Endothelial cell of umbilical vein (primary cell): ENCODE measurements at regions not wholly inside any gene's neighbourhood (a gene's known extent, or its start where the extent isn't known, plus 50 kb on each side); places are given as distances from the start of the nearest gene placed in this dataset.

ENCODE experiments used
- BruUV-seq: library from RNA; stranded (reverse); fragments of 400-500 nt; replicated peaks from 2 replicates; lab custom pipeline; 2021; lab: Mats Ljungman, UMichigan
- CTCF ChIA-PET: fragments of 300-600, 350-600 bp; sonication (Branson Sonifier 250); formaldehyde crosslinking; loops from one replicate; lab custom pipeline; 2021; ENCODE audit warnings: antibody characterized with exemption, inconsistent platforms; lab: Charles Lee
- POLR2A ChIA-PET: fragments of 300-600, 350-600 bp; sonication (Branson Sonifier 250); formaldehyde crosslinking; loops from one replicate; lab custom pipeline; 2021; ENCODE audit warnings: antibody characterized with exemption, inconsistent platforms; lab: Charles Lee
- DNase-seq: peaks from one replicate; pipeline ENCODE4 v3.0.0-alpha.2; 2011; ENCODE audit warnings: low read depth, low spot score
- FAIRE-seq: peaks from 2 replicates; lab custom pipeline; 2011; peaks lifted over from hg19 to GRCh38; lab: Jason Lieb, UNC
- H2AFZ ChIP-seq: 2 replicates; pipeline ENCODE4 v1.6.0; 2012; ENCODE audit warnings: low read depth, low read length, control low read depth, inconsistent platforms
- H3K27ac ChIP-seq: 2 replicates; pipeline ENCODE4 v1.5.1; 2011; ENCODE audit warnings: low read depth, mild to moderate bottlenecking, control low read depth, low read length, moderate library complexity; ENCODE audit not compliant: insufficient read depth
- H3K27me3 ChIP-seq, 2 experiments: 2 replicates each; pipeline versions ENCODE4 v1.6.0 to v1.6.1; 2011; ENCODE audit warnings: low read length in 2 of 2, mixed read lengths in 1 of 2; ENCODE audit not compliant: control insufficient read depth in 2 of 2, insufficient read depth in 2 of 2
- H3K36me3 ChIP-seq, 2 experiments: 2 replicates in 1 of 2; 3 replicates in 1 of 2; pipeline ENCODE4 v1.5.1; 2011; ENCODE audit warnings: low read length in 2 of 2, mild to moderate bottlenecking in 1 of 2, moderate library complexity in 1 of 2; ENCODE audit not compliant: control insufficient read depth in 2 of 2, insufficient read depth in 2 of 2; ENCODE audit errors: extremely low read depth in 1 of 2
- H3K4me1 ChIP-seq: 3 replicates; pipeline ENCODE4 v1.5.1; 2011; ENCODE audit warnings: mild to moderate bottlenecking, low read length; ENCODE audit not compliant: control insufficient read depth, insufficient read depth; ENCODE audit errors: extremely low read depth
- H3K4me2 ChIP-seq: 2 replicates; pipeline ENCODE4 v1.6.1; 2011; ENCODE audit warnings: low read length, control low read depth, mixed read lengths; ENCODE audit not compliant: insufficient read depth
- H3K4me3 ChIP-seq, 3 experiments: fragments of 200-600 bp in 1 of 3; sonication (generic), shearing (Covaris generic) in 1 of 3; replicated peaks in 1 of 3; 2 replicates each; pipeline ENCODE4 v1.5.1; 2011 to 2016; ENCODE audit warnings: control low read depth in 3 of 3, low read length in 3 of 3, mild to moderate bottlenecking in 2 of 3, inconsistent platforms in 1 of 3, low read depth in 1 of 3, moderate library complexity in 1 of 3; ENCODE audit not compliant: insufficient read depth in 1 of 3
- H3K79me2 ChIP-seq: 2 replicates; pipeline ENCODE4 v1.6.0; 2012; ENCODE audit warnings: low read length, inconsistent platforms; ENCODE audit not compliant: control insufficient read depth, insufficient read depth
- H3K9ac ChIP-seq: replicated peaks from 2 replicates; pipeline ENCODE3; 2011; ENCODE audit warnings: low read length, control low read depth; ENCODE audit not compliant: insufficient read depth; ENCODE audit errors: extremely low read depth
- H3K9me1 ChIP-seq: replicated peaks from 3 replicates; pipeline ENCODE4 v1.6.0; 2011; ENCODE audit warnings: mild to moderate bottlenecking, low read length; ENCODE audit not compliant: control insufficient read depth, insufficient read depth; ENCODE audit errors: extremely low read depth
- H3K9me3 ChIP-seq: replicated peaks from 2 replicates; pipeline ENCODE4 v1.5.1; 2012; ENCODE audit warnings: low read length, inconsistent platforms; ENCODE audit not compliant: control insufficient read depth, insufficient read depth
- H4K20me1 ChIP-seq: replicated peaks from 2 replicates; pipeline ENCODE3; 2011; ENCODE audit warnings: mild to moderate bottlenecking, low read length; ENCODE audit not compliant: control insufficient read depth, insufficient read depth; ENCODE audit errors: extremely low read depth
- EZH2 ChIP-seq: IDR thresholded peaks from 2 replicates; pipeline ENCODE4 v1.6.1; 2012; ENCODE audit warnings: borderline replicate concordance, low read depth, mild to moderate bottlenecking, moderate library complexity, low read length, inconsistent platforms; ENCODE audit not compliant: severe bottlenecking
- FOS ChIP-seq: IDR thresholded peaks from 2 replicates; pipeline ENCODE4 v1.6.1; 2011; ENCODE audit warnings: mild to moderate bottlenecking, low read length, moderate library complexity, borderline replicate concordance; ENCODE audit not compliant: insufficient read depth
- GATA2 ChIP-seq: IDR thresholded peaks from 2 replicates; pipeline ENCODE4 v1.7.0; 2011; ENCODE audit warnings: low read depth, mild to moderate bottlenecking, moderate library complexity, mixed read lengths, low read length; ENCODE audit not compliant: insufficient read length, insufficient read depth
- JUN ChIP-seq: IDR thresholded peaks from 2 replicates; pipeline ENCODE4 v1.6.1; 2011; ENCODE audit warnings: borderline replicate concordance, low read depth; ENCODE audit not compliant: insufficient read length, insufficient read depth
- MYC ChIP-seq: IDR thresholded peaks from one replicate; pipeline ENCODE4 v1.6.1; 2011; ENCODE audit warnings: mild to moderate bottlenecking, low read depth, low read length
- POLR2A ChIP-seq: IDR thresholded peaks from 2 replicates; pipeline ENCODE4 v1.6.1; 2012; ENCODE audit warnings: low read depth, mild to moderate bottlenecking, control low read depth, low read length
- POLR2AphosphoS5 ChIP-seq: IDR thresholded peaks from 2 replicates; pipeline ENCODE4 v1.6.1; 2012; ENCODE audit warnings: low read depth, mild to moderate bottlenecking, control low read depth, low read length, moderate library complexity; ENCODE audit not compliant: insufficient read depth
- dilution Hi-C: fragments of 300-500 bp; cut with MboI; formaldehyde crosslinking; loops from one replicate; pipeline ENCODE4 v1.15.0; 2019; ENCODE audit warnings: low sequenced_read_pairs; ENCODE audit not compliant: extremely low pct_ligation_motif_present
- intact Hi-C: fragments of 100-400 bp; cut with micrococcal nuclease; formaldehyde crosslinking; loops from one replicate; pipeline ENCODE4 v1.10.0; 2022
- TF ChIP-seq, protein P1 (sequence below): IDR thresholded peaks from 2 replicates; pipeline ENCODE4 v1.6.1; 2011; ENCODE audit not compliant: insufficient read depth, insufficient read length
- TF ChIP-seq, protein P2 (sequence below), 2 donors: IDR thresholded peaks; 1 replicate in 1 of 2; 2 replicates in 1 of 2; pipeline ENCODE4 v1.5.1; 2011; ENCODE audit warnings: low read length in 2 of 2, mild to moderate bottlenecking in 2 of 2, moderate library complexity in 2 of 2, control low read depth in 1 of 2, inconsistent platforms in 1 of 2, low read depth in 1 of 2; ENCODE audit not compliant: insufficient read depth in 1 of 2; ENCODE audit errors: extremely low read depth in 1 of 2

DNA sequence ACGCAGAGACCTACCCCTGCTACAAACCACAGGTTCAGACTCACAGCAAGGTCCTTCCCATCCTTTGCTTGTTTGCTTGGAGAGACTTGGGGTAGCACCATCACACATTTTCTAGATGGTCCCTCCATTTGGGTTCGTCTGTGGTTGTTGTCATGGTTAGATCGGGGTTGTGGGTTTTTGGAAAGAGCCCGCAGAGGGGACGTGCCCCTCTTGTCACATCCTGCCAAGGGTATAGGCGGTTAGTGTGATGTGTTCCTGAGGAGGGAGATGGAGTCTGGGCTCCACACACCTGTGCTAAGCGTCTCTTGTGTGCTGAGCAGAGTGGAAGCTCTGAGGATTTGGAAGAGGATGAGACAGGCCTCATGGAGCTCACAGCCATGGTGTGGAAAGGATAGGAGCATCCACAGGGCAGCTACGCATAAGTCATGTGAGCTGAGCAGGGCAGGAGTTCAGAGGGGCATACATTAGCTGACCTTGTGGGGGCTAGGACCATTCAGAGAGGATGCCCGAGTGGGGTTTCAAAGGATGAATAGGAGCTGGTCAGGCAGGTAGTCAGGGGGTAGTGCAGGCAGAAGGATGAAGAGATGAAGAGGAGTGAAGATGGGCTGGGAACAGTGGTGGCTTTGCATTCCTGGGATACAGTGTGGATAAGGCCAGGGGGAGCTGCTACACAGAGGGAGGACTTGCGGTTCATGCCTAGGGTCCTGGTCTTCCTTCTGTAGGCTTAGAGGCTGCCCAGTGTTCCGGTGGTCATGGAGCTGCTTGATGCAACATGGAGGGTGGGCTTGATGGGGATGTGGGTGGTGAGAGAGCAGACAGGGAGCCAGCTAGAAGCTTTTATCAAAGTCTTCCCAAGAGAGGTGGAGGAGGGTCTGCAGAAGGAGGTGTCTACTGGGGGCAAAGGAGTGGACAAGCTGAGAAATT, 62.9 kb downstream of the ACKR3 start:
- no TSS peak for BruUV-seq
- Histone ChIP-seq H3K27ac (no peak overlapping the region), H3K4me1 (no peaks in the 10 kb centered on the region), H3K4me3 (no peak overlapping the region), H3K79me2 (no peaks in the 10 kb centered on the region), H3K4me2 (no peak overlapping the region), H4K20me1 (no peaks in the 10 kb centered on the region), H3K9me1 (no peaks in the 10 kb centered on the region), H3K36me3 (no peaks in the 10 kb centered on the region), H3K9ac (no peak overlapping the region), H3K27me3 (no peaks in the 10 kb centered on the region), H2AFZ (no peak overlapping the region), H3K9me3 (no peaks in the 10 kb centered on the region)
- dilution Hi-C loops (no loop called here), intact Hi-C loops (no loop called here)
- POLR2A ChIA-PET: no interaction called here
- TF ChIP-seq, protein P1, sequence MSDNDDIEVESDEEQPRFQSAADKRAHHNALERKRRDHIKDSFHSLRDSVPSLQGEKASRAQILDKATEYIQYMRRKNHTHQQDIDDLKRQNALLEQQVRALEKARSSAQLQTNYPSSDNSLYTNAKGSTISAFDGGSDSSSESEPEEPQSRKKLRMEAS: no peak
- TF ChIP-seq MYC (no peak), POLR2A (no peak), FOS (no peak), JUN (no peak), GATA2 (no peak), POLR2AphosphoS5 (no peak), EZH2 (no peak)
- TF ChIP-seq, protein P2, sequence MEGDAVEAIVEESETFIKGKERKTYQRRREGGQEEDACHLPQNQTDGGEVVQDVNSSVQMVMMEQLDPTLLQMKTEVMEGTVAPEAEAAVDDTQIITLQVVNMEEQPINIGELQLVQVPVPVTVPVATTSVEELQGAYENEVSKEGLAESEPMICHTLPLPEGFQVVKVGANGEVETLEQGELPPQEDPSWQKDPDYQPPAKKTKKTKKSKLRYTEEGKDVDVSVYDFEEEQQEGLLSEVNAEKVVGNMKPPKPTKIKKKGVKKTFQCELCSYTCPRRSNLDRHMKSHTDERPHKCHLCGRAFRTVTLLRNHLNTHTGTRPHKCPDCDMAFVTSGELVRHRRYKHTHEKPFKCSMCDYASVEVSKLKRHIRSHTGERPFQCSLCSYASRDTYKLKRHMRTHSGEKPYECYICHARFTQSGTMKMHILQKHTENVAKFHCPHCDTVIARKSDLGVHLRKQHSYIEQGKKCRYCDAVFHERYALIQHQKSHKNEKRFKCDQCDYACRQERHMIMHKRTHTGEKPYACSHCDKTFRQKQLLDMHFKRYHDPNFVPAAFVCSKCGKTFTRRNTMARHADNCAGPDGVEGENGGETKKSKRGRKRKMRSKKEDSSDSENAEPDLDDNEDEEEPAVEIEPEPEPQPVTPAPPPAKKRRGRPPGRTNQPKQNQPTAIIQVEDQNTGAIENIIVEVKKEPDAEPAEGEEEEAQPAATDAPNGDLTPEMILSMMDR (IDR thresholded peaks at IDR 0.05; ENCODE audit: extremely low read depth in 1 of 2, insufficient read depth in 1 of 2, low read depth in 1 of 2, low read length in 2 of 2): no peak
- CTCF ChIA-PET: interaction anchor here (1.2 to 1.3 kb wide), 2 partner anchors 12 to 392 kb away, joined by 3 read pairs; no protein-coding TSS in a partner anchor
- DNase-seq (no peak), FAIRE-seq (no peak)
